ENCODE measurements at regions not wholly inside any gene's neighbourhood (a gene's known extent, or its start where the extent isn't known, plus 50 kb on each side); places are given as distances from the start of the nearest gene placed in this dataset.

DNA sequence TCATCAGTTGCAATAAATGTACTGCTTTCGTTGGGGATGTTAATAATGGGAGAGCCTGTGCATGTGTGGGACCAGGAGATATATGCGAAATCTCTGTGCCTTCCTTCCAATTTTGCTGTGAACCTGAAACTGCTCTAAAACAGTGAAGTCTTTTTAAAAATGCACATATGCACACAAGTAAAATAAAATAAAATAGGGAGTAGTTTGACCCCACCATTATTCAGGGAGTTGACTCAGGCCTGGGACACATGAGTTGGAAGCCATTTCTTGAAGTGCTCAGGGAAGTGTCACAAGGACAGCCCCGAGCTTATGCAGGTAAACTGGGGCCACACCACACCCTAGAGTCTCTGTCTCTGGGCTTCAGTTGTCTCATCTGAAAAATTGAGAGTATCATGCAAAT, 183.1 kb upstream of the POU2AF2 start:
- ATAC-seq (no peak), DNase-seq (no peak)
- TF ChIP-seq POLR2A (IDR thresholded peaks at IDR 0.05): no peak
- TF ChIP-seq CTCF (IDR thresholded peaks at IDR 0.05): no peak

DNA sequence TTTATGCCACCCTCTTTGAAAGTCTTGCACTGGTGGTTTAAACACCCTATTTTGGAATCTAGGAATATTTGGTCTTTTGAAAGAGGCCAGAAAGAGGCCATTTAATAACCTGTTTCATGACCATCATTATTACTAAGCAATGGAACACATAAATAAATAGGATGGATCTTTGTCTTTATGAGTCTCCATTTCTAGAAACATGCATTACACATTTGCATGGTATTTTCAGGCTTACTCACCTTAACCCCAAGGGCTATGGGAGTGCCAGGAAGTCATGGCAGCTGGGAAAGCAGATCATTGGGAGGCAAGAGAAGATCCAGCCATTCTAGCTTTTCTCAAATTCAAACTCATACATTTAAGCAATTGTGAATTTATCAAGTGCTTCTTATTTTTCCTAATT, 185.8 kb upstream of the POU2AF2 start:
- H3K4me3 ChIP-seq: no peak overlapping the region
- TF ChIP-seq CTCF (IDR thresholded peaks at IDR 0.05) (no peak), POLR2A (IDR thresholded peaks at IDR 0.05) (no peak)
- H3K4me1 ChIP-seq: no peaks in the 10 kb centered on the region
- H3K9me3 ChIP-seq: no peaks in the 10 kb centered on the region
- ATAC-seq (no peak), DNase-seq (no peak)
- H3K27me3 ChIP-seq: no peaks in the 10 kb centered on the region
- no peak overlapping the region for H3K27ac ChIP-seq
- intact Hi-C loops (cut with DNase I): no loop called here
- H3K36me3 ChIP-seq: no peaks in the 10 kb centered on the region

More for the DNA sequence above, 183.1 kb upstream of the POU2AF2 start:
- Histone ChIP-seq H3K4me1 (no peaks in the 10 kb centered on the region), H3K9me3 (peaks cover 0 to under 1% (median 0%) of the 10 kb centered on the region in 4 donors), H3K4me3 (no peak overlapping the region), H3K27ac (no peak overlapping the region), H3K36me3 (no peaks in the 10 kb centered on the region), H3K27me3 (no peaks in the 10 kb centered on the region)
- WGBS (ENCODE audit: insufficient coverage, low coverage, low lambda C conversion rate, missing lambda C conversion rate): 44% methylated on average over 3 of the region's 3 CpGs
- intact Hi-C loops (cut with DNase I): no loop called here

GRCh38 chr11:111049131-111049530, 196.4 kb upstream of the POU2AF2 start:
- WGBS (ENCODE audit: insufficient coverage, low coverage, low lambda C conversion rate, missing lambda C conversion rate): 54% methylated on average over 4 of the region's 4 CpGs
- TF ChIP-seq CTCF (IDR thresholded peaks at IDR 0.05) (no peak), POLR2A (IDR thresholded peaks at IDR 0.05) (no peak)
- DNase-seq: no peak

GRCh38 chr11:111047374-111047773, 198.2 kb upstream of the POU2AF2 start:
- no peak overlapping the region for H3K27ac ChIP-seq
- no peak overlapping the region for H3K4me3 ChIP-seq
- no peaks in the 10 kb centered on the region for H3K27me3 ChIP-seq
- TF ChIP-seq CTCF (IDR thresholded peaks at IDR 0.05) (no peak), POLR2A (IDR thresholded peaks at IDR 0.05) (no peak)
- ATAC-seq (no peak), DNase-seq (no peak)
- intact Hi-C loops (cut with DNase I): no loop called here
- no peaks in the 10 kb centered on the region for H3K9me3 ChIP-seq
- 64% methylated on average over 5 of the region's 7 CpGs for WGBS (ENCODE audit: insufficient coverage, low coverage, low lambda C conversion rate, missing lambda C conversion rate)
- H3K36me3 ChIP-seq: no peaks in the 10 kb centered on the region
- no peaks in the 10 kb centered on the region for H3K4me1 ChIP-seq

More at GRCh38 chr11:111049131-111049530, 196.4 kb upstream of the POU2AF2 start:
- Histone ChIP-seq H3K4me3 (no peak overlapping the region), H3K4me1 (no peaks in the 10 kb centered on the region), H3K27me3 (no peaks in the 10 kb centered on the region), H3K9me3 (no peaks in the 10 kb centered on the region), H3K27ac (no peak overlapping the region), H3K36me3 (no peaks in the 10 kb centered on the region)
- ATAC-seq: no peak
- intact Hi-C loops (cut with DNase I): no loop called here

DNA sequence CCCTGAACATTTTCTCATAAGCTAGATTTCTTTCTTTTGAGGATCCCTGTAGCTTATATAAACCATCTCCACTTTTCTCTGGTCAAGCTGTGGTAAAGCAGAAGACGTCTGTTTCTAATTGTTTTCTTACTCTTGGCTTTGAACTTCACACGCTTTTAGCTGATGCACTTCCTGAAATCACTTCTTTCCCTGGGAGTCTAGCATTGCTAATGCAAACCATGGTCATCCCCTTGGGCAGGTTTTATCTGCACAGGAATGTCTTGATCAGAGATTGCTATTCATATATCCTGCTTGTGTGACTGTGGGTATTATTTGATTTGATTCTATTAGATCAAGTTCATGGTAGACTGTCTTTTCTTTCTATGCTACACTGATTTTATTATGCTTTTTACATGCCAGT, 199.2 kb upstream of the POU2AF2 start:
- DNase-seq (no peak), ATAC-seq (no peak)
- Histone ChIP-seq H3K27ac (no peak overlapping the region), H3K36me3 (no peaks in the 10 kb centered on the region), H3K4me1 (no peaks in the 10 kb centered on the region), H3K9me3 (no peaks in the 10 kb centered on the region), H3K27me3 (no peaks in the 10 kb centered on the region), H3K4me3 (no peak overlapping the region)
- intact Hi-C loops (cut with DNase I): no loop called here
- no peak for TF ChIP-seq POLR2A (IDR thresholded peaks at IDR 0.05)
- no peak for TF ChIP-seq CTCF (IDR thresholded peaks at IDR 0.05)
- 38% methylated on average over 2 of the region's 2 CpGs for WGBS (ENCODE audit: insufficient coverage, low coverage, low lambda C conversion rate, missing lambda C conversion rate)
